HCT116 (cell line): ENCODE measurements at regions not wholly inside any gene's neighbourhood (a gene's known extent, or its start where the extent isn't known, plus 50 kb on each side); places are given as distances from the start of the nearest gene placed in this dataset.

Source experiments
- ATAC-seq: fragments of 200-7000 bp; cut with Tn5 transposase; 2 replicates; pipeline ENCODE4 v1.9.1; 2020; ENCODE audit warnings: mild to moderate bottlenecking, moderate library complexity
- BruUV-seq: library from RNA; stranded (reverse); fragments of 400-500 nt; replicated peaks from 2 replicates; lab custom pipeline; 2021; lab: Mats Ljungman, UMichigan
- CTCF ChIA-PET: fragments of 300-600 bp; sonication (Branson Sonifier 250); formaldehyde crosslinking; loops from one replicate; lab custom pipeline; 2021; ENCODE audit warnings: antibody characterized with exemption; lab: Charles Lee
- POLR2A ChIA-PET: fragments of 300-600, 350-600 bp; sonication (Branson Sonifier 250); formaldehyde crosslinking; loops from one replicate; lab custom pipeline; 2021; ENCODE audit warnings: antibody characterized with exemption; lab: Charles Lee
- RAD21 ChIA-PET, 2 experiments: fragments of 300-600 bp; sonication (Branson Sonifier 250); formaldehyde crosslinking; loops; one replicate each; lab custom pipeline; 2023; ENCODE audit warnings: low total read pairs in 2 of 2; ENCODE audit not compliant: uncharacterized antibody in 2 of 2, unreplicated experiment in 2 of 2, low non-redundant PET in 1 of 2; lab: Charles Lee
- DNase-seq: peaks from one replicate; pipeline ENCODE4 v3.0.0-alpha.2; 2010; ENCODE audit warnings: low read depth, low spot score
- H2AFZ ChIP-seq: fragments of 200-600 bp; shearing (Covaris generic), sonication (generic); 2 replicates; pipeline ENCODE4 v1.6.1; 2017; ENCODE audit warnings: low read depth, mixed run types, mixed read lengths, antibody characterized with exemption, low read length; ENCODE audit not compliant: poor library complexity, severe bottlenecking
- H3K27ac ChIP-seq: 2 replicates; pipeline ENCODE4 v1.5.1; 2012; ENCODE audit warnings: low read depth, low read length
- H3K27me3 ChIP-seq: fragments of 200-600 bp; sonication (generic); 2 replicates; pipeline ENCODE4 v1.6.1; 2016; ENCODE audit warnings: mixed run types, low read length, mixed read lengths; ENCODE audit not compliant: insufficient read depth
- H3K36me3 ChIP-seq, 2 experiments: fragments of 200-500 bp in 1 of 2; fragments of 200-600 bp in 1 of 2; sonication (Bioruptor generic) in 1 of 2; sonication (generic) in 1 of 2; 2 replicates each; pipeline versions ENCODE4 v1.5.1 to v1.6.1; 2014 to 2016; ENCODE audit warnings: low read length in 2 of 2, inconsistent platforms in 1 of 2, mixed read lengths in 1 of 2, mixed run types in 1 of 2; ENCODE audit not compliant: insufficient read depth in 2 of 2, control insufficient read depth in 1 of 2
- H3K4me1 ChIP-seq, 2 experiments: fragments of 200-600 bp in 1 of 2; sonication (generic) in 1 of 2; 2 replicates each; pipeline versions ENCODE4 v1.5.1 to v1.6.1; 2012 to 2017; ENCODE audit warnings: low read length in 2 of 2, inconsistent platforms in 1 of 2, mild to moderate bottlenecking in 1 of 2, mixed read lengths in 1 of 2, mixed run types in 1 of 2, moderate library complexity in 1 of 2; ENCODE audit not compliant: insufficient read depth in 2 of 2, control insufficient read depth in 1 of 2
- H3K4me2 ChIP-seq: fragments of 200-600 bp; sonication (generic); 2 replicates; pipeline ENCODE4 v1.6.1; 2017; ENCODE audit warnings: mixed run types, low read length, mixed read lengths
- H3K4me3 ChIP-seq, 2 experiments: fragments of 200-600 bp in 1 of 2; sonication (generic) in 1 of 2; replicated peaks in 1 of 2; 2 replicates each; pipeline ENCODE4 v1.5.1; 2011 to 2016; ENCODE audit warnings: low read length in 2 of 2, control low read depth in 1 of 2, low read depth in 1 of 2, mild to moderate bottlenecking in 1 of 2, mixed read lengths in 1 of 2, mixed run types in 1 of 2
- H3K79me2 ChIP-seq: fragments of 200-600 bp; sonication (generic); 2 replicates; pipeline ENCODE4 v1.6.1; 2017; ENCODE audit warnings: mild to moderate bottlenecking, mixed run types, low read length, moderate library complexity, mixed read lengths; ENCODE audit not compliant: insufficient read depth
- H3K9ac ChIP-seq: fragments of 200-600 bp; sonication (generic); 2 replicates; pipeline ENCODE4 v1.6.1; 2016; ENCODE audit warnings: low read length, mixed read lengths
- H3K9me2 ChIP-seq: fragments of 200-600 bp; sonication (generic), shearing (Covaris generic); 2 replicates; pipeline ENCODE4 v1.6.1; 2017; ENCODE audit warnings: mixed run types, mild to moderate bottlenecking, moderate library complexity; ENCODE audit not compliant: insufficient read depth
- H3K9me3 ChIP-seq, 2 experiments: fragments of 200-500 bp in 1 of 2; fragments of 200-600 bp in 1 of 2; sonication (Bioruptor generic) in 1 of 2; sonication (generic) in 1 of 2; 2 replicates each; pipeline ENCODE4 v1.6.1; 2014 to 2017; ENCODE audit warnings: low read length in 2 of 2, mixed read lengths in 2 of 2, inconsistent platforms in 1 of 2, low read depth in 1 of 2, mild to moderate bottlenecking in 1 of 2, mixed run types in 1 of 2, moderate library complexity in 1 of 2; ENCODE audit not compliant: control insufficient read depth in 1 of 2, insufficient read depth in 1 of 2
- H4K20me1 ChIP-seq: fragments of 200-600 bp; sonication (generic), shearing (Covaris generic); 2 replicates; pipeline ENCODE4 v1.6.1; 2017; ENCODE audit warnings: mixed run types, mild to moderate bottlenecking, moderate library complexity; ENCODE audit not compliant: insufficient read depth
- CBX3 ChIP-seq: IDR thresholded peaks from 2 replicates; pipeline ENCODE4 v1.6.1; 2012; ENCODE audit warnings: low read depth
- EGR1 ChIP-seq: IDR thresholded peaks from 2 replicates; pipeline ENCODE4 v1.6.1; 2012; ENCODE audit warnings: low read depth
- EZH2 ChIP-seq: fragments of 200-600 bp; sonication (generic); IDR thresholded peaks from 2 replicates; pipeline ENCODE4 v1.6.1; 2017; ENCODE audit warnings: antibody characterized with exemption, mixed run types
- EZH2phosphoT487 ChIP-seq: fragments of 200-600 bp; IDR thresholded peaks from 2 replicates; pipeline ENCODE4 v1.6.1; 2018; ENCODE audit warnings: antibody characterized with exemption, borderline replicate concordance
- FOSL1 ChIP-seq: IDR thresholded peaks from 2 replicates; pipeline ENCODE4 v1.6.1; 2012; ENCODE audit warnings: low read depth
- JUND ChIP-seq: IDR thresholded peaks from 2 replicates; pipeline ENCODE4 v1.6.1; 2012
- POLR2A ChIP-seq: IDR thresholded peaks from 2 replicates; pipeline ENCODE4 v1.7.0; 2011; ENCODE audit warnings: borderline replicate concordance; ENCODE audit not compliant: insufficient read depth, insufficient read length; ENCODE audit errors: extremely low read depth
- SIN3A ChIP-seq: IDR thresholded peaks from 2 replicates; pipeline ENCODE4 v1.6.1; 2012; ENCODE audit warnings: low read depth
- YY1 ChIP-seq: IDR thresholded peaks from 2 replicates; pipeline ENCODE4 v1.6.1; 2011; ENCODE audit warnings: low read length, low read depth, moderate library complexity, mild to moderate bottlenecking; ENCODE audit not compliant: insufficient replicate concordance; ENCODE audit errors: extremely low read depth
- ZFX ChIP-seq: fragments of 450-650 bp; IDR thresholded peaks from 2 replicates; pipeline ENCODE4 v1.6.1; 2017
- ZNF274 ChIP-seq: fragments of 200-500 bp; sonication (Bioruptor generic); IDR thresholded peaks from 2 replicates; pipeline ENCODE4 v1.6.1; 2014; ENCODE audit warnings: mild to moderate bottlenecking, low read depth, low read length, inconsistent platforms
- intact Hi-C: fragments of 100-400 bp; cut with micrococcal nuclease; formaldehyde crosslinking; loops from 2 replicates; pipeline ENCODE4 v1.10.0; 2022
- TF ChIP-seq, protein P1 (sequence below): IDR thresholded peaks from 2 replicates; pipeline ENCODE4 v1.6.1; 2012
- TF ChIP-seq, protein P2 (sequence below), 3 experiments: fragments of 200-600 bp in 1 of 3; sonication (generic) in 1 of 3; IDR thresholded peaks in 2 of 3; conservative IDR thresholded peaks in 1 of 3; 2 replicates each; pipeline ENCODE4 v1.5.1; 2012 to 2017; ENCODE audit warnings: low read depth in 2 of 3, low read length in 2 of 3, antibody characterized with exemption in 1 of 3, borderline replicate concordance in 1 of 3, control low read depth in 1 of 3, mild to moderate bottlenecking in 1 of 3, mixed read lengths in 1 of 3, mixed run types in 1 of 3, moderate library complexity in 1 of 3; ENCODE audit not compliant: insufficient read depth in 1 of 3

- POLR2A ChIA-PET: no interaction called here
- Histone ChIP-seq H3K27me3 (no peaks in the 10 kb centered on the region), H4K20me1 (no peaks in the 10 kb centered on the region), H3K9me3 (no peaks in the 10 kb centered on the region), H2AFZ (no peak overlapping the region), H3K36me3 (no peaks in the 10 kb centered on the region), H3K4me2 (no peak overlapping the region), H3K9ac (no peak overlapping the region), H3K9me2 (no peaks in the 10 kb centered on the region), H3K4me1 (no peaks in the 10 kb centered on the region), H3K4me3 (no peak overlapping the region), H3K27ac (no peak overlapping the region), H3K79me2 (no peaks in the 10 kb centered on the region)
- ATAC-seq: no peak
- intact Hi-C loops: no loop called here
- CTCF ChIA-PET: no interaction called here
- TF ChIP-seq FOSL1 (no peak), CBX3 (no peak), EZH2 (no peak), POLR2A (no peak), YY1 (no peak), EGR1 (no peak), SIN3A (no peak), ZFX (no peak), EZH2phosphoT487 (no peak), JUND (no peak), ZNF274 (no peak)
- TF ChIP-seq, protein P1, sequence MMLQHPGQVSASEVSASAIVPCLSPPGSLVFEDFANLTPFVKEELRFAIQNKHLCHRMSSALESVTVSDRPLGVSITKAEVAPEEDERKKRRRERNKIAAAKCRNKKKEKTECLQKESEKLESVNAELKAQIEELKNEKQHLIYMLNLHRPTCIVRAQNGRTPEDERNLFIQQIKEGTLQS: no peak
- TF ChIP-seq, protein P2, sequence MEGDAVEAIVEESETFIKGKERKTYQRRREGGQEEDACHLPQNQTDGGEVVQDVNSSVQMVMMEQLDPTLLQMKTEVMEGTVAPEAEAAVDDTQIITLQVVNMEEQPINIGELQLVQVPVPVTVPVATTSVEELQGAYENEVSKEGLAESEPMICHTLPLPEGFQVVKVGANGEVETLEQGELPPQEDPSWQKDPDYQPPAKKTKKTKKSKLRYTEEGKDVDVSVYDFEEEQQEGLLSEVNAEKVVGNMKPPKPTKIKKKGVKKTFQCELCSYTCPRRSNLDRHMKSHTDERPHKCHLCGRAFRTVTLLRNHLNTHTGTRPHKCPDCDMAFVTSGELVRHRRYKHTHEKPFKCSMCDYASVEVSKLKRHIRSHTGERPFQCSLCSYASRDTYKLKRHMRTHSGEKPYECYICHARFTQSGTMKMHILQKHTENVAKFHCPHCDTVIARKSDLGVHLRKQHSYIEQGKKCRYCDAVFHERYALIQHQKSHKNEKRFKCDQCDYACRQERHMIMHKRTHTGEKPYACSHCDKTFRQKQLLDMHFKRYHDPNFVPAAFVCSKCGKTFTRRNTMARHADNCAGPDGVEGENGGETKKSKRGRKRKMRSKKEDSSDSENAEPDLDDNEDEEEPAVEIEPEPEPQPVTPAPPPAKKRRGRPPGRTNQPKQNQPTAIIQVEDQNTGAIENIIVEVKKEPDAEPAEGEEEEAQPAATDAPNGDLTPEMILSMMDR (IDR thresholded peaks at IDR 0.05 in 2 of 3, conservative IDR thresholded peaks at IDR 0.05 in 1 of 3; ENCODE audit: borderline replicate concordance in 1 of 3, insufficient read depth in 1 of 3, low read depth in 2 of 3, low read length in 2 of 3): no peak
- no TSS peak for BruUV-seq
- RAD21 ChIA-PET: no interaction called here
- no peak for DNase-seq
These were observed 93.7 kb upstream of the MYCN start for GRCh38 chr2:15846626-15847025.
